Urothelium cell line (cell line): ENCODE measurements at regions not wholly inside any gene's neighbourhood (a gene's known extent, or its start where the extent isn't known, plus 50 kb on each side); places are given as distances from the start of the nearest gene placed in this dataset.

Source experiments
- DNase-seq: peaks from one replicate; pipeline ENCODE4 v3.0.0; 2011; ENCODE audit warnings: low spot score, mixed read lengths
- FAIRE-seq: peaks from 2 replicates; lab custom pipeline; 2011; peaks lifted over from hg19 to GRCh38; lab: Jason Lieb, UNC

DNA sequence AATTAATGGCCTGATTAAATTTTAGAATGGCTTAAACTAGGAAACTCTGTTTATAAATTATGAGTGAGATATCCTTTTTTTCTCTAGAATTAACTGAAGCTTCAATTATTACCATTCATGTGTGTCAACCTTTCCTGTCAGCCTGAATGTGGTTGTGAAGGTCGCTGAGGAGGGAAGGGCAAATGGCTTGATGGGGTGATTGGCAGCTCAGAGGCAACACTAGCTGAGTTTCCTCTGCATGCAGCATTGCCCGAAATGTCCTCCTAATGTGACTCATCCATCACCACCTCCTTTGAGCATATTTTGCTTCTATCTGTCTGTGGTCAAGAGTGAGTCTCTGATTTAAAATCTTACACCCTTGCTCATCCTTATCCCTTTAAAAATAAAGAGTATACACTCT, 281.9 kb downstream of the TENT4A start:
- FAIRE-seq (no peak), DNase-seq (no peak)

DNA sequence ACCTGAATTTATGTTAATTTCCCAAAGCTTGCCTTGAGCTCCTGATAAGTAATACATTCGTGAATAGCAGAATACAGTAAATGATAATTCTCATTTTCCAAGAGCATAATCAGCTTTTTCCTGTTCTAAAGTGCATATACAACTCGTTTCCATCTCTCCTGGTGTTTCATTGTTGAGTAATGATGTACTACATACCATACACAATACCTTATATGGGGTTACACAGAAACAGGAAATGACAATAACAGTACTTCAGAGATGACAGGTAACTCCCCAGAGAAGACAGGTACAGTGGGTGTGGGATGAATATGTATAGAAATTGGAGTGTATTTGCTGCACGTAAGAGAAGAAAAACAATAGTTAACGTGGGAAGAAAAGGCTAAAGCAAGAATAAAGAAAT, 287.1 kb downstream of the TENT4A start:
- DNase-seq (no peak), FAIRE-seq (no peak)

- DNase-seq (no peak), FAIRE-seq (no peak)
These were observed 297.4 kb downstream of the TENT4A start for GRCh38 chr5:7010591-7010990.

- DNase-seq (no peak), FAIRE-seq (no peak)
These were observed 298.8 kb downstream of the TENT4A start for GRCh38 chr5:7012057-7012456.

- no peak for FAIRE-seq
- no peak for DNase-seq
These were observed 301.4 kb downstream of the TENT4A start for GRCh38 chr5:7014611-7015010.

- no peak for FAIRE-seq
- DNase-seq: no peak
These were observed 302.5 kb downstream of the TENT4A start for GRCh38 chr5:7015586-7016256.

GRCh38 chr5:7016999-7017747, 303.9 kb downstream of the TENT4A start:
- DNase-seq: no peak
- FAIRE-seq: peak; percentile 50

GRCh38 chr5:7018198-7018597, 305.0 kb downstream of the TENT4A start:
- DNase-seq: no peak
- no peak for FAIRE-seq

GRCh38 chr5:7018601-7019000, 305.4 kb downstream of the TENT4A start:
- FAIRE-seq: no peak

GRCh38 chr5:7036192-7036835, 323.1 kb downstream of the TENT4A start:
- no peak for FAIRE-seq

More at GRCh38 chr5:7018601-7019000, 305.4 kb downstream of the TENT4A start:
- DNase-seq: no peak

GRCh38 chr5:7039074-7039473, 325.8 kb downstream of the TENT4A start:
- FAIRE-seq (no peak), DNase-seq (no peak)

More at GRCh38 chr5:7036192-7036835, 323.1 kb downstream of the TENT4A start:
- DNase-seq: no peak

- FAIRE-seq (no peak), DNase-seq (no peak)
These were observed 326.9 kb downstream of the TENT4A start for GRCh38 chr5:7040111-7040510.

GRCh38 chr5:7043797-7044196, 330.6 kb downstream of the TENT4A start:
- FAIRE-seq (no peak), DNase-seq (no peak)

DNA sequence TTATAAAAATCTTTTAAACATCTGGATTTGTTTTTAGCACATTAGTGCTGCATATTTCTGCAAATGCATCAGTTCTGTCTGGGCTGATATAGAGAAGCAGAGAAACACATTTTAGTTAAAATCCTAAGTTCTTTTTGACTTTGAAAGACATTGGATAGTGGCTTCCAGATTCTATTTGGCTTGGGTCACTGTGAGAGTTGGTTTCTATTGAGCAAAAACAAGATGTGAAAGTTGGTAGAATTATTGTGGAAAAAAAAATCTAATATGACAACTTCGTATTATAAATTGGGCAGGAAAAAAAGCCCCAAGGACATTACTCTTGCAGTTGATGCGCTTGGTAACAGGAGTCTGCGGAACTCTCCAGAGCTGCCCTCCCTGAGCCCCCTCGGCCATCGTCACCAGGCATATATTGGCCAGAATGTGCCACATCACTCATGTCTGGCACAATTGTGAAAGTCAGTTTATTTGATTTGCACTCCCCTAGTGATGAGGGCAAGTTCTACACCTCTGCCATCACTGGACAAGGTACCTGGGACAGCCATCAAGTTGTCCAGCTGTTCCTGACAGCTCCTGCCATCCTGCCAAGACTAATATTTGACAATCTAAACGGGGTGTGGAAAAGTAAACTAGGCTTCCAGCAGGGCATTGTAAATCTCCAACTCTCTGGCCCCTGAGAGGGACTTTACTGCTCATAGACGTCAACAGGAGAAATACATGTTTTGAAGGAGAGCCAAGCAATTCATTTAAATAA, 334.5 kb downstream of the TENT4A start:
- DNase-seq (no peak), FAIRE-seq (peak; percentile 42)

DNA sequence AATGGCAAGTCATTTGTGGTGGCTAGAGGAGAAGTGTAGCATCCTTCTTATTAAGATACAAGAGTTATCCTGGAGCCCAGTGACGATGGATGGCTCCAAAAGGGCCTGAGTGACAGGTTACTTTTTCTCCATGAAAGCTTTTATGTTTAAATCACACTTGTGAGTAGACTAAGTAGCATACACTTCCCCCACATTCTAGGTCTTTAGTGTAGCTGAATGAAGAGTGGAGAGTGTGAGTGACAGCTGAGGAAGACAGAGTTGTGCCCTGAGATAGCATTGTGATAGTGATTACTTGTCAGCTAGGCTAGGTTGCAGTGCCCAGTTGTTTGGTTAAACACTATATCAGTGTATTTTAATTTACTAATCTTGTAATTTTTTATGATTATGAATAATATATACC, 337.8 kb downstream of the TENT4A start:
- DNase-seq: no peak
- no peak for FAIRE-seq

DNA sequence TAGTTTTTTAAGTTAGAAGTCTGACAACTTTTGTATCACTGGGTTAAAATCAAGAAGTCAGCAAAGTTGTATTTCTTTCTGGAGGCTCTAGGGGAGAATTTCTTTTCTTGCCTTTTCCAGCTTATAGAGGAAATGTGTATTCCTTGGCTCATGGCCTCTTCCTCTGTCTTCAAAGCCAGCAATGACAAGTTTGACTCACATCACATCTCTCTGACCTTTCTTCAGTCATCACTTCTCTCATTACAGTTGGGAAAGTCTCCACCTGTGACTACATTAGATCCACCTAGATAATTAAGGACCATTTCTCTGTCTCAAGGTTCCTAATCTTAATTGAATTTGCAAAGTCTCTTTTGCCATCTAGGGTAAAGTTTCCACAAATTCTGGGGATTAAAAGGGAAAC, 339.9 kb downstream of the TENT4A start:
- DNase-seq (no peak), FAIRE-seq (no peak)

- no peak for DNase-seq
- no peak for FAIRE-seq
These were observed 340.4 kb downstream of the TENT4A start for GRCh38 chr5:7053528-7054209.

GRCh38 chr5:7066471-7067235, 329.3 kb upstream of the ADCY2 start:
- DNase-seq (no peak), FAIRE-seq (no peak)

DNA sequence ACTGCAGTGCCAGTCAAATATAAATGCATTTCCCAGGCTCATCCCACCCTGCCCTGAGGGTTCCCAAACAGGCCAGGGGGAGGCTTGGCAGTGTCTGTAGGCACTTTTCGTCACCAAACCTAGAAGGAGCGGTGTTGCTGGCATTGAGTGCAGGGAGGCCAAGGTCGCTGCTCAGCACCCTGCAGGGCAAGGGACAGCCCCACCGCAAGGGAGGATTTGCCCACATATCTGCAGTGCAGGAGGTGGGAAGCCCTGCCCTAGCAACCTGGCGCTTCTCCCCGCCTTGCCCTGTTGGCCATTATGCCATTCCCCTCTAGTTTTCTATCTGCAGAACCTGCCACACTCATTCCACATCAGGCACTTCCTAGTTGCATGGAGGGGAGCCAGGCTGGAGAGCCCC, 327.8 kb upstream of the ADCY2 start:
- FAIRE-seq: no peak

GRCh38 chr5:7068899-7069298, 327.0 kb upstream of the ADCY2 start:
- DNase-seq: no peak
- FAIRE-seq: no peak

More for the DNA sequence above, 327.8 kb upstream of the ADCY2 start:
- no peak for DNase-seq
